ENCODE measurements at regions not wholly inside any gene's neighbourhood (a gene's known extent, or its start where the extent isn't known, plus 50 kb on each side); places are given as distances from the start of the nearest gene placed in this dataset.
A peak's percentile ranks its signal among the peaks of the same experiment; 100 is the strongest.

GRCh38 chr11:17157761-17158160 lies 50.0 kb downstream of the PIK3C2A start:
- DNase-seq, result no peak

GRCh38 chr11:17156283-17156682 lies 51.5 kb downstream of the PIK3C2A start:
- no peak for DNase-seq

- DNase-seq, result peak; percentile 69
Measured at GRCh38 chr11:17154409-17155159, 53.2 kb downstream of the PIK3C2A start.

- DNase-seq, result peak; percentile 52
Measured at GRCh38 chr11:17153757-17154156, 54.0 kb downstream of the PIK3C2A start.

- no peak for DNase-seq
Measured at GRCh38 chr11:17152306-17152705, 55.5 kb downstream of the PIK3C2A start.

- no peak for DNase-seq
Measured at GRCh38 chr11:17150521-17150920, 57.3 kb downstream of the PIK3C2A start.

GRCh38 chr11:17148536-17148935 lies 59.2 kb downstream of the PIK3C2A start:
- peak; percentile 26 for DNase-seq

- DNase-seq, result no peak
Measured at GRCh38 chr11:17145972-17146371, 61.8 kb downstream of the PIK3C2A start.

- DNase-seq, result no peak
Measured at GRCh38 chr11:17142450-17142849, 65.0 kb upstream of the RPS13 start.

- DNase-seq, result no peak
Measured at GRCh38 chr11:17141156-17141555, 63.7 kb upstream of the RPS13 start.

- DNase-seq, result no peak
Measured at GRCh38 chr11:17138562-17138961, 61.1 kb upstream of the RPS13 start.

GRCh38 chr11:17135916-17136683 lies 58.6 kb upstream of the RPS13 start:
- DNase-seq, result peak; percentile 53

GRCh38 chr11:17132654-17133053 lies 55.2 kb upstream of the RPS13 start:
- DNase-seq, result no peak

- DNase-seq, result no peak
Measured at GRCh38 chr11:17129003-17129402, 51.5 kb upstream of the RPS13 start.

All from hematopoietic multipotent progenitor cell treated with erythropoietin and hydrocortisone succinate and interleukin-3 and kit ligand, for 4 days (in vitro differentiated cells).